Activated CD4-positive, alpha-beta memory T cell treated with anti-CD3 and anti-CD28 coated beads, Interleukin-2, amount 10 ng/mL, durations not matched to agents 7 days and 5 days (primary cell): ENCODE measurements at regions not wholly inside any gene's neighbourhood (a gene's known extent, or its start where the extent isn't known, plus 50 kb on each side); places are given as distances from the start of the nearest gene placed in this dataset.
"Not testable (repeated sequence)": the region's sequence is repeated elsewhere in the genome, so short reads cannot be mapped to it uniquely, and the experiment has no call there.

Experiments used
- CTCF ChIA-PET: fragments of 350-600 bp; sonication (Branson Sonifier 250); formaldehyde crosslinking; loops from one replicate; lab custom pipeline; 2021; ENCODE audit warnings: antibody characterized with exemption, inconsistent platforms; lab: Charles Lee
- POLR2A ChIA-PET: fragments of 350-600 bp; sonication (Branson Sonifier 250); formaldehyde crosslinking; loops from one replicate; lab custom pipeline; 2021; ENCODE audit warnings: antibody characterized with exemption; lab: Charles Lee
- DNase-seq: peaks from one replicate; pipeline ENCODE4 v3.0.0-alpha.2; 2020
- H3K27ac Mint-ChIP-seq: one replicate; pipeline ENCODE4 v1.8.0; 2021; ENCODE audit warnings: mild to moderate bottlenecking, mixed read lengths
- H3K27me3 Mint-ChIP-seq: one replicate; pipeline ENCODE4 v1.8.0; 2021; ENCODE audit warnings: mixed read lengths
- H3K36me3 Mint-ChIP-seq: one replicate; pipeline ENCODE4 v1.8.0; 2021; ENCODE audit warnings: low read depth, mixed read lengths
- H3K4me1 Mint-ChIP-seq: one replicate; pipeline ENCODE4 v1.8.0; 2021; ENCODE audit warnings: mixed read lengths
- H3K4me3 Mint-ChIP-seq: one replicate; pipeline ENCODE4 v1.8.0; 2021; ENCODE audit warnings: mild to moderate bottlenecking, mixed read lengths
- H3K9me3 Mint-ChIP-seq: one replicate; pipeline ENCODE4 v1.8.0; 2021; ENCODE audit warnings: mixed read lengths

GRCh38 chr20:20797521-20798310 lies 85.3 kb upstream of the RALGAPA2 start:
- Mint-ChIP-seq H3K36me3 (no peaks in the 10 kb centered on the region), H3K4me1 (no peaks in the 10 kb centered on the region), H3K27me3 (no peaks in the 10 kb centered on the region), H3K4me3 (no peak overlapping the region), H3K27ac (no peak overlapping the region), H3K9me3 (no peaks in the 10 kb centered on the region)
- CTCF ChIA-PET = no interaction called here
- no peak for DNase-seq
- POLR2A ChIA-PET = no interaction called here

DNA sequence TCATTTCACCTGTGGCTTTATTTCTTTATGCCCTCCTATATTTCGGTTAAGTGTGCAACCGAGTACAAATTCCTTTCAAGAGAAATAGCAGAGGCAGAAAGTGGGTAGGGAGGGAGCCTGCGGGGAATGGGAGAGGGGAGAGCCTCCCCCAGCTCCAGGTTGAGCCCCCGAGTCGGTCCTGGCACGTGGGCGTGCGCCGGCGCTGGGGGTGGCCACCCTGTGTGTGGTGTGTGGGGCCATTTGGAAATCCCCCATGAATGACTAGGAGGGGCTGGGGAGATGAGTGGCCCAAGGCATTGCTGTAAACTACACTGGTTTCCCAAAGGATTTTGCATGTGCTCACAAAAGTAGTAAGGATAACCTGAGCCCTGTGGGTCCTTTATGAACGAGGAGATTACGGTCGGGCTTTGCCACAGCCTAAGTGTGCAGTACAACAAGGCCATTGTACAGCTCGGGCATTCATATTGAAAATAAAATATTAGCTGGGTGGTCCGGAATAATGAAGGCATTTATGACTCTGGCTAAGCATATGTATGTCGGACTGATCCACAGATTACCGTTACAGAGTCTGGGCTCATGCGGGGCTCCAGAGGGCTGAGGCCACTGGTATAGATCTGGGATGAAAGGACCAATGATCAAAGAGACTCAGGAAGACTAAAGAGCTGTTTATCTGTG lies 84.5 kb upstream of the RALGAPA2 start:
- POLR2A ChIA-PET = no interaction called here
- no peaks in the 10 kb centered on the region for H3K27me3 Mint-ChIP-seq
- DNase-seq = no peak
- H3K36me3 Mint-ChIP-seq = no peaks in the 10 kb centered on the region
- H3K9me3 Mint-ChIP-seq = no peaks in the 10 kb centered on the region
- no peak overlapping the region for H3K4me3 Mint-ChIP-seq
- H3K27ac Mint-ChIP-seq = no peak overlapping the region
- CTCF ChIA-PET = no interaction called here
- no peaks in the 10 kb centered on the region for H3K4me1 Mint-ChIP-seq

GRCh38 chr20:20795721-20796120 lies 83.3 kb upstream of the RALGAPA2 start:
- Mint-ChIP-seq H3K4me3 (no peak overlapping the region), H3K4me1 (no peaks in the 10 kb centered on the region), H3K36me3 (no peaks in the 10 kb centered on the region), H3K27me3 (no peaks in the 10 kb centered on the region), H3K27ac (no peak overlapping the region), H3K9me3 (no peaks in the 10 kb centered on the region)
- ChIA-PET CTCF (no interaction called here), POLR2A (no interaction called here)
- no peak for DNase-seq

- Mint-ChIP-seq H3K27me3 (no peaks in the 10 kb centered on the region), H3K36me3 (no peaks in the 10 kb centered on the region), H3K4me1 (no peaks in the 10 kb centered on the region), H3K27ac (no peak overlapping the region), H3K9me3 (no peaks in the 10 kb centered on the region), H3K4me3 (no peak overlapping the region)
- POLR2A ChIA-PET = no interaction called here
- no peak for DNase-seq
- CTCF ChIA-PET = no interaction called here
Measured at GRCh38 chr20:20795119-20795518, 82.7 kb upstream of the RALGAPA2 start.

GRCh38 chr20:20793591-20793990 lies 81.1 kb upstream of the RALGAPA2 start:
- Mint-ChIP-seq H3K4me3 (no peak overlapping the region), H3K27ac (no peak overlapping the region), H3K36me3 (no peaks in the 10 kb centered on the region), H3K4me1 (no peaks in the 10 kb centered on the region), H3K27me3 (no peaks in the 10 kb centered on the region), H3K9me3 (no peaks in the 10 kb centered on the region)
- POLR2A ChIA-PET = no interaction called here
- no peak for DNase-seq
- CTCF ChIA-PET = no interaction called here

DNA sequence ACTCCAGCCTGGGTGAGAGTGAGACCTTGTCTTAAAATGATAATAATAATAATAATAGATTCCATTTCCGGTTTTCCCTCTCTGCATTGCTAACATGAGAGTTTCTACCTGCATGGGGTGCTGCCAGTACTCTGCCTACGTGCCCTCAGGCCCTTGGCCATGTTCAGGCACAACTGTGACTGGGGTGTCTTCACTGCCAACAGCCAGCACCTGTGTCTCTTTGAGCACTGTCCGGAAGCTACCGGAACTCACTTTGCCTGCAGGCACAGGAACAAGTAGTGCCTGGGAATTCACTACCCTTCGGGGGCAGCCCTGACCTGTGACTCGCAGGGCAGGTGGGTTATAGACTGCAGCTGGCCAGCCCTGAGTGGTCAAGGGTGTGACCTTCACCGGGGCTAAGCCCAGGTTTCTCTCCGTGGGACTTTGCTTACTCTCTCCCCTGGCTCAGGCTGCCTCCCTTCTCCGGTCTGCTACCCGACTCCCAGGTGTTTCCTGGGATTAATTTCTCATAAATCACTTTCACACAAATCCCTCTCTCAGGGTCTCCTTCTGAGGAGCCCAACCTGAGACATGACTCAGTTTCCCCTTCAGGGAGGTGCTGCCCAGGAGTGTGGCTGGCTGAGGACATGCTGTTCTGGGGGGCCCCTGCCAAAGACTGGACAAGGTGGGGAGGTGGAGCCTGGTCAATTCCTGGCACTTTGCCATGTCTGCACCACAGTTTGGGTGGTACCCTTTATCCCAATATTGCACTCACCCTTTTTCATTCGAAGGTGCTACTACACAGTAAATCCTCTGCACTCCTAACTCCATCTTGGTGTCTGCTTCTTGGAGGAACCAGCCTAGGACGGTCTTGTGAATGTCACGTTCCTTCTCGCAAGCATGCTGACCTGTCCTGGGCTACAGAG lies 79.5 kb upstream of the RALGAPA2 start:
- POLR2A ChIA-PET = no interaction called here
- H3K27me3 Mint-ChIP-seq = no peaks in the 10 kb centered on the region
- H3K27ac Mint-ChIP-seq = no peak overlapping the region
- CTCF ChIA-PET = no interaction called here
- H3K4me3 Mint-ChIP-seq = no peak overlapping the region
- H3K9me3 Mint-ChIP-seq = no peaks in the 10 kb centered on the region
- DNase-seq = no peak
- H3K36me3 Mint-ChIP-seq = no peaks in the 10 kb centered on the region
- H3K4me1 Mint-ChIP-seq = no peaks in the 10 kb centered on the region

DNA sequence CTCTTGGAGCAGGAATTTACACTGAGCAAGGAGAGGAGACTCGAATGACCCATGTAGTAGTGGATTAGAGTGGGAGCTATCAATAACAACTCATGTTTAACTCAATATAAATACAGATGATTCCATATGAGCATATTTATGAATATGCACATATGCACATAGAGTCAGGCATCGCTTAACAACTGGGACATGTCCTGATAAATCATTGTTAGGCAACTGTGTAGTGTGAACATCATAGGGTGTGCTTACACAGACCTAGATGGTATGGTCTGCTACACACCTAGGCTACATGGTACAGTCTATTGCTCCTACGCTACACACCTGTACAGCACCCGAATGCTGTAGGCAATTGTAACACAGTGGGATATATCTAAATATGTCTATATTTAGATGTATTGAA lies 75.9 kb upstream of the RALGAPA2 start:
- ChIA-PET CTCF (no interaction called here), POLR2A (no interaction called here)
- no peaks in the 10 kb centered on the region for H3K27me3 Mint-ChIP-seq
- H3K4me3 Mint-ChIP-seq = no peak overlapping the region
- no peak overlapping the region for H3K27ac Mint-ChIP-seq
- no peaks in the 10 kb centered on the region for H3K4me1 Mint-ChIP-seq
- no peak for DNase-seq
- no peaks in the 10 kb centered on the region for H3K9me3 Mint-ChIP-seq
- H3K36me3 Mint-ChIP-seq = no peaks in the 10 kb centered on the region

GRCh38 chr20:20786428-20786827 lies 74.0 kb upstream of the RALGAPA2 start:
- H3K36me3 Mint-ChIP-seq = no peaks in the 10 kb centered on the region
- POLR2A ChIA-PET = no interaction called here
- H3K9me3 Mint-ChIP-seq = no peaks in the 10 kb centered on the region
- DNase-seq = no peak
- H3K4me1 Mint-ChIP-seq = no peaks in the 10 kb centered on the region
- no peak overlapping the region for H3K27ac Mint-ChIP-seq
- CTCF ChIA-PET = no interaction called here
- no peak overlapping the region for H3K4me3 Mint-ChIP-seq
- H3K27me3 Mint-ChIP-seq = no peaks in the 10 kb centered on the region

- no peaks in the 10 kb centered on the region for H3K9me3 Mint-ChIP-seq
- no peak for DNase-seq
- H3K36me3 Mint-ChIP-seq = no peaks in the 10 kb centered on the region
- no peaks in the 10 kb centered on the region for H3K4me1 Mint-ChIP-seq
- ChIA-PET CTCF (no interaction called here), POLR2A (no interaction called here)
- no peaks in the 10 kb centered on the region for H3K27me3 Mint-ChIP-seq
- H3K4me3 Mint-ChIP-seq = no peak overlapping the region
- H3K27ac Mint-ChIP-seq = no peak overlapping the region
Measured at GRCh38 chr20:20785226-20785625, 72.8 kb upstream of the RALGAPA2 start.

DNA sequence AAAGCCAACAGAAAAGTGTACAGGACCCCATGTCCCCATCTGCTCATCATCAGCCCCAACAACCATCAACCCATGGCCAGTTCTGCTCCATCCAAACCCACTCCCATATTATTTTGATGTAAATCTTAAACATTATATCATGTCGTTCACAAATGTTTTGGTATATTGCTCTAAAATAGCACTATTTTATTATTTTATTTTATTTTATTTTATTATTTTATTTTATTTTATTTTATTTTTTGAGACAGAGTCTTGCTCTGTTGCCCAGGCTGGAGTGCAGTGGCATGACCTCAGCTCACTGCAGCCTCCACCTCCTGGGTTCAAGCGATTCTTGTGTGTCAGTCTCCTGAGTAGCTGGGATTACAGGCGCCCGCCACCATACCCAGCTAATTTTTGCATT lies 72.0 kb upstream of the RALGAPA2 start:
- H3K36me3 Mint-ChIP-seq, CTCF ChIA-PET, POLR2A ChIA-PET, H3K9me3 Mint-ChIP-seq, H3K4me3 Mint-ChIP-seq, H3K27me3 Mint-ChIP-seq, H3K4me1 Mint-ChIP-seq, DNase-seq, H3K27ac Mint-ChIP-seq: not testable (repeated sequence)

DNA sequence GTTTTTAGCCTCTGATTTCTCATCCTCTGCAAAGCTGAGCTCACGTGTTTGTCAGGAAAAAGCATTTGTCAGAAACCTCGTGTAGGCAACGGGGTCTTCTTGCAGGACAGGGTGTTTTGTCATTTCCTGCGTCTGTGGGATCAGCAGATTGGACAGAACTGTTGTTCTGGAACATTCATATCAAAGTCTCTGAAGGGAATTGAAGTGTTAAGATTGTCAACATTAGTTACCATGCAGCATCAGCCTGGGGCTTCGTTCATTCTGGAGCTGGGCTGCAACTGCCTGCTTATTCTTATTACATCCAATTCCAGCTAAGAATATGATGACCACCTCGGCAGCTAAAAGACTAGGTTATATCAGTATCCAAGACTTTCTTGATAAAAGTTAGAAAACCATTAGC lies 71.0 kb upstream of the RALGAPA2 start:
- Mint-ChIP-seq H3K4me1 (no peaks in the 10 kb centered on the region), H3K36me3 (no peaks in the 10 kb centered on the region), H3K27ac (no peak overlapping the region), H3K4me3 (no peak overlapping the region), H3K27me3 (no peaks in the 10 kb centered on the region), H3K9me3 (no peaks in the 10 kb centered on the region)
- DNase-seq = no peak
- ChIA-PET POLR2A (no interaction called here), CTCF (no interaction called here)

- no peaks in the 10 kb centered on the region for H3K36me3 Mint-ChIP-seq
- ChIA-PET CTCF (no interaction called here), POLR2A (no interaction called here)
- no peaks in the 10 kb centered on the region for H3K9me3 Mint-ChIP-seq
- DNase-seq = no peak
- no peaks in the 10 kb centered on the region for H3K4me1 Mint-ChIP-seq
- H3K27ac Mint-ChIP-seq = no peak overlapping the region
- no peaks in the 10 kb centered on the region for H3K27me3 Mint-ChIP-seq
- no peak overlapping the region for H3K4me3 Mint-ChIP-seq
Measured at GRCh38 chr20:20782755-20783154, 70.3 kb upstream of the RALGAPA2 start.

DNA sequence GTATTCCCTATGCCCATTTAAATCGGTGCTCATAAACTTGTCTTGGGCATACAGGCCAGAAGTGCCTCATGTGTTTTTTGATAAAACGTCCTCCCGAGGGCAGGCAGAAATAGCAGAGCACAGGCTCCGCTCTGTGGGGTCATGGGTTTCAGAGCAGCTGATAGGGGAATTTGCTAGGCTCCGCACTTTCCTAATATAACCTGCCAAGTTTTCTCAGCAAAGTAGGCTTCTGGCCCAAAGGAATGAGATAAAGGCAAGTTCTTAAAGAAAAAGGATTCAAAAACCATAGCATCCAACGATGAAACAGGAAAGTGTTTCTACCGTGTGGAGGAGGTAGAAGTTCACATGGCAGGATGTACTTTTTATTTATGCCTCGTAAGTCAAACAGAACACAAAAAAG lies 69.8 kb upstream of the RALGAPA2 start:
- Mint-ChIP-seq H3K27me3 (no peaks in the 10 kb centered on the region), H3K4me3 (no peak overlapping the region), H3K4me1 (no peaks in the 10 kb centered on the region), H3K9me3 (no peaks in the 10 kb centered on the region), H3K27ac (no peak overlapping the region), H3K36me3 (no peaks in the 10 kb centered on the region)
- ChIA-PET CTCF (no interaction called here), POLR2A (no interaction called here)
- no peak for DNase-seq
